Stomach (tissue), 8 donors: ENCODE measurements at regions not wholly inside any gene's neighbourhood (a gene's known extent, or its start where the extent isn't known, plus 50 kb on each side); places are given as distances from the start of the nearest gene placed in this dataset.

Experiments
- DNase-seq, 2 donors: peaks; one replicate each; pipeline versions ENCODE4 v3.0.0 to v3.0.0-alpha.2; 2013 to 2019
- H3K27ac ChIP-seq, 5 donors: fragments of 200-600 bp in 4 of 5; sonication (generic) in 4 of 5; one replicate each; pipeline ENCODE4 v1.5.1; 2013 to 2019; ENCODE audit warnings: mild to moderate bottlenecking in 1 of 5, moderate library complexity in 1 of 5
- H3K27me3 ChIP-seq, 3 donors: fragments of 200-600 bp; sonication (generic); one replicate each; pipeline ENCODE4 v1.5.1; 2017 to 2019; ENCODE audit warnings: mixed run types in 1 of 3
- H3K36me3 ChIP-seq, 4 donors: fragments of 200-600 bp; sonication (generic); 1 replicate in 3 of 4; 2 replicates in 1 of 4; pipeline ENCODE4 v1.5.1; 2016 to 2019
- H3K4me1 ChIP-seq, 4 donors: fragments of 200-600 bp; sonication (generic); one replicate each; pipeline ENCODE4 v1.5.1; 2016 to 2019
- H3K4me3 ChIP-seq, 4 donors: fragments of 200-600 bp; sonication (generic) in 3 of 4; one replicate each; pipeline ENCODE4 v1.5.1; 2016 to 2019; ENCODE audit warnings: mild to moderate bottlenecking in 1 of 4
- H3K9me3 ChIP-seq, 4 donors: fragments of 200-600 bp; sonication (generic); one replicate each; pipeline ENCODE4 v1.5.1; 2016 to 2019
- CTCF ChIP-seq, 7 experiments: fragments of 450-650 bp in 4 of 7; fragments of 200-600 bp in 3 of 7; sonication (generic) in 3 of 7; IDR thresholded peaks; one replicate each; pipeline ENCODE4 v1.5.1; 2016 to 2019; ENCODE audit warnings: antibody characterized with exemption in 7 of 7, control low read depth in 2 of 7, mild to moderate bottlenecking in 1 of 7
- EP300 ChIP-seq: sonication (generic); formaldehyde crosslinking; IDR thresholded peaks from one replicate; pipeline ENCODE4 v1.6.1; 2017; ENCODE audit warnings: antibody characterized with exemption
- POLR2A ChIP-seq, 4 donors: fragments of 450-650 bp; IDR thresholded peaks; one replicate each; pipeline ENCODE4 v1.6.1; 2016; ENCODE audit warnings: antibody characterized with exemption in 4 of 4, control low read depth in 2 of 4, mild to moderate bottlenecking in 1 of 4, moderate library complexity in 1 of 4
- POLR2AphosphoS5 ChIP-seq, 3 donors: sonication (generic); formaldehyde crosslinking; IDR thresholded peaks; one replicate each; pipeline ENCODE4 v1.6.1; 2016; ENCODE audit warnings: antibody characterized with exemption in 3 of 3
- WGBS, 5 donors: extraction: QIAGEN DNeasy Blood & Tissue Kit in 3 of 5; methylation state at CpG; one replicate each; pipeline versions ENCODE4 v1.1.5 to v1.1.7; 2013 to 2018; 5-methylcytosine and 5-hydroxymethylcytosine counted together
- intact Hi-C: fragments of 100-400 bp; cut with DNase I; formaldehyde crosslinking; loops from one replicate; pipeline ENCODE4 v1.15.1; 2023; ENCODE audit warnings: low total_unique reads
- donor health status: healthy with polysubstance abuse.
- donor health status: Bipolar disorder and iron deficiency.
- donor health status: healthy.

GRCh38 chr2:105455488-105456003, 56.7 kb upstream of the FHL2 start:
- WGBS, 5 donors: 18 to 41% (median 34%) methylated on average over 3 of the region's 3 CpGs
- Histone ChIP-seq H3K4me3 (no peak overlapping the region), H3K4me1 (peaks cover 6 to 31% (median 11%) of the 10 kb centered on the region in 4 donors), H3K9me3 (no peaks in the 10 kb centered on the region), H3K36me3 (no peaks in the 10 kb centered on the region), H3K27me3 (no peaks in the 10 kb centered on the region), H3K27ac (peak overlapping the region; percentile 1 to 85 (median 78))
- intact Hi-C loops: no loop called here
- DNase-seq: peak in 1 of 2 donors; percentile 74
- TF ChIP-seq EP300 (no peak), CTCF (IDR thresholded peaks at IDR 0.05) (no peak), POLR2AphosphoS5 (IDR thresholded peaks at IDR 0.05) (peak in 2 of 3 donors; percentile 72)

- no peaks in the 10 kb centered on the region for H3K36me3 ChIP-seq
- peak overlapping the region; percentile 1 to 85 (median 78) for H3K27ac ChIP-seq
- intact Hi-C loops: no loop called here
- WGBS, 5 donors: 40 to 57% (median 48%) methylated on average over 6 of the region's 6 CpGs
- H3K4me3 ChIP-seq: no peak overlapping the region
- DNase-seq: peak; percentile 52 to 64
- no peaks in the 10 kb centered on the region for H3K27me3 ChIP-seq
- TF ChIP-seq CTCF (IDR thresholded peaks at IDR 0.05) (peak in 2 of 7 experiments; percentile 13 to 18), POLR2AphosphoS5 (IDR thresholded peaks at IDR 0.05) (peak in 2 of 3 donors; percentile 30 to 73), POLR2A (IDR thresholded peaks at IDR 0.05) (no peak)
- H3K4me1 ChIP-seq: peaks cover 4 to 25% (median 5%) of the 10 kb centered on the region in 4 donors
- no peaks in the 10 kb centered on the region for H3K9me3 ChIP-seq
Observed at GRCh38 chr2:105454801-105455485, 56.1 kb upstream of the FHL2 start.

GRCh38 chr2:105451571-105452166, 52.8 kb upstream of the FHL2 start:
- TF ChIP-seq EP300: no peak
- TF ChIP-seq POLR2A (IDR thresholded peaks at IDR 0.05): no peak
- TF ChIP-seq CTCF (IDR thresholded peaks at IDR 0.05): no peak
- TF ChIP-seq POLR2AphosphoS5 (IDR thresholded peaks at IDR 0.05): no peak
- WGBS, 5 donors: 76 to 88% (median 82%) methylated on average over 5 of the region's 5 CpGs
- H3K9me3 ChIP-seq: no peaks in the 10 kb centered on the region
- no peak overlapping the region for H3K4me3 ChIP-seq
- intact Hi-C loops: no loop called here
- H3K4me1 ChIP-seq: peaks cover 0 to 17% (median 0%) of the 10 kb centered on the region in 4 donors
- H3K27me3 ChIP-seq: peaks cover 0 to 5% (median 0%) of the 10 kb centered on the region in 3 donors
- no peak for DNase-seq
- no peaks in the 10 kb centered on the region for H3K36me3 ChIP-seq
- H3K27ac ChIP-seq: no peak overlapping the region

GRCh38 chr2:105450471-105450870, 51.6 kb upstream of the FHL2 start:
- DNase-seq: no peak
- intact Hi-C loops: no loop called here
- H3K9me3 ChIP-seq: no peaks in the 10 kb centered on the region
- WGBS, 5 donors: 55 to 61% (median 58%) methylated on average over 6 of the region's 6 CpGs
- H3K4me1 ChIP-seq: peaks cover 0 to 10% (median 0%) of the 10 kb centered on the region in 4 donors
- TF ChIP-seq EP300 (no peak), POLR2AphosphoS5 (IDR thresholded peaks at IDR 0.05) (no peak), CTCF (IDR thresholded peaks at IDR 0.05) (no peak)
- H3K27ac ChIP-seq: no peak overlapping the region
- H3K4me3 ChIP-seq: no peak overlapping the region
- H3K36me3 ChIP-seq: no peaks in the 10 kb centered on the region
- H3K27me3 ChIP-seq: peaks cover 0 to 5% (median 0%) of the 10 kb centered on the region in 3 donors
